COLO829 (cell line): ENCODE measurements at regions not wholly inside any gene's neighbourhood (a gene's known extent, or its start where the extent isn't known, plus 50 kb on each side); places are given as distances from the start of the nearest gene placed in this dataset.
"Not testable (repeated sequence)": the region's sequence is repeated elsewhere in the genome, so short reads cannot be mapped to it uniquely, and the experiment has no call there.

Source experiments
- DNase-seq: peaks from one replicate; pipeline ENCODE4 v3.0.0; 2012; ENCODE audit warnings: low spot score

GRCh38 chr2:142629193-142629592 lies 248.3 kb upstream of the KYNU start:
- DNase-seq = no peak

GRCh38 chr2:142621287-142621686 lies 256.2 kb upstream of the KYNU start:
- DNase-seq = no peak

GRCh38 chr2:142617461-142617860 lies 260.0 kb upstream of the KYNU start:
- no peak for DNase-seq

- DNase-seq = no peak
These were observed 261.6 kb upstream of the KYNU start for GRCh38 chr2:142615876-142616275.

GRCh38 chr2:142613193-142613592 lies 264.3 kb upstream of the KYNU start:
- DNase-seq = not testable (repeated sequence)

- no peak for DNase-seq
These were observed 272.0 kb upstream of the KYNU start for GRCh38 chr2:142605421-142605820.

- DNase-seq = no peak
These were observed 273.7 kb upstream of the KYNU start for GRCh38 chr2:142603759-142604158.

GRCh38 chr2:142602418-142602989 lies 275.0 kb upstream of the KYNU start:
- no peak for DNase-seq

GRCh38 chr2:142601794-142602193 lies 275.7 kb upstream of the KYNU start:
- no peak for DNase-seq

- DNase-seq = no peak
These were observed 278.0 kb upstream of the KYNU start for GRCh38 chr2:142599504-142599903.

GRCh38 chr2:142598846-142599245 lies 278.6 kb upstream of the KYNU start:
- no peak for DNase-seq

- no peak for DNase-seq
These were observed 281.0 kb upstream of the KYNU start for GRCh38 chr2:142596334-142597088.

- DNase-seq = no peak
These were observed 282.5 kb upstream of the KYNU start for GRCh38 chr2:142594935-142595334.

- no peak for DNase-seq
These were observed 285.3 kb upstream of the KYNU start for GRCh38 chr2:142592171-142592570.

- DNase-seq = no peak
These were observed 286.0 kb upstream of the KYNU start for GRCh38 chr2:142591420-142591819.

GRCh38 chr2:142588269-142588668 lies 289.2 kb upstream of the KYNU start:
- no peak for DNase-seq

- no peak for DNase-seq
These were observed 290.5 kb upstream of the KYNU start for GRCh38 chr2:142586693-142587580.

- DNase-seq = no peak
These were observed 291.7 kb upstream of the KYNU start for GRCh38 chr2:142585785-142586184.

GRCh38 chr2:142582317-142582716 lies 295.1 kb upstream of the KYNU start:
- DNase-seq = no peak

GRCh38 chr2:142581491-142581890 lies 296.0 kb upstream of the KYNU start:
- no peak for DNase-seq

- DNase-seq = no peak
These were observed 296.8 kb upstream of the KYNU start for GRCh38 chr2:142580691-142581090.

GRCh38 chr2:142575561-142575960 lies 301.9 kb upstream of the KYNU start:
- DNase-seq = no peak

- no peak for DNase-seq
These were observed 303.1 kb upstream of the KYNU start for GRCh38 chr2:142574388-142574787.
